HepG2 (cell line): ENCODE measurements at regions not wholly inside any gene's neighbourhood (a gene's known extent, or its start where the extent isn't known, plus 50 kb on each side); places are given as distances from the start of the nearest gene placed in this dataset.

Experiments
- ATAC-seq: fragments of 200-7000 bp; cut with Tn5 transposase; 3 replicates; pipeline ENCODE4 v1.9.1; 2020; ENCODE audit warnings: mild to moderate bottlenecking, moderate library complexity
- BruUV-seq: library from RNA; stranded (reverse); fragments of 400-500 nt; replicated peaks from 2 replicates; lab custom pipeline; 2021; lab: Mats Ljungman, UMichigan
- CTCF ChIA-PET: fragments of 300-600 bp; formaldehyde crosslinking; extraction: SDS; loops from one replicate; lab custom pipeline; 2021; ENCODE audit warnings: low total read pairs, inconsistent platforms, low intra/inter-chr PET ratio; lab: Yijun Ruan, JAX
- POLR2A ChIA-PET: fragments of 350-600 bp; sonication (Branson Sonifier 250); formaldehyde crosslinking; loops from one replicate; lab custom pipeline; 2020; ENCODE audit warnings: antibody characterized with exemption, inconsistent platforms; lab: Yijun Ruan, JAX
- DNase-seq: peaks from one replicate; pipeline ENCODE4 v3.0.0-alpha.2; 2015; ENCODE audit warnings: low spot score
- FAIRE-seq: peaks from 3 replicates; lab custom pipeline; 2011; peaks lifted over from hg19 to GRCh38; lab: Jason Lieb, UNC
- H2AFZ ChIP-seq: one replicate; pipeline ENCODE4 v1.6.1; 2011; ENCODE audit warnings: low read length, inconsistent platforms
- H3K27ac ChIP-seq: fragments of 300-600 bp; 3 replicates; pipeline ENCODE4 v1.8.0; 2011; ENCODE audit warnings: mixed run types, mild to moderate bottlenecking, mixed read lengths, low read length, inconsistent platforms; ENCODE audit not compliant: insufficient read depth; ENCODE audit errors: extremely low read length
- H3K27me3 ChIP-seq, 2 experiments: fragments of 200-600 bp in 1 of 2; 2 replicates in 1 of 2; 3 replicates in 1 of 2; pipeline versions ENCODE4 v1.6.0 to v1.8.0; 2011; ENCODE audit warnings: low read length in 2 of 2, mild to moderate bottlenecking in 2 of 2, moderate library complexity in 2 of 2, inconsistent platforms in 1 of 2; ENCODE audit not compliant: insufficient read depth in 2 of 2, control insufficient read depth in 1 of 2
- H3K36me3 ChIP-seq, 2 experiments: fragments of 200-600 bp in 1 of 2; replicated peaks in 1 of 2; 2 replicates in 1 of 2; 3 replicates in 1 of 2; pipeline versions ENCODE4 v1.5.1 to v1.8.0; 2011; ENCODE audit warnings: low read length in 2 of 2, inconsistent platforms in 1 of 2; ENCODE audit not compliant: insufficient read depth in 2 of 2, control insufficient read depth in 1 of 2
- H3K4me1 ChIP-seq: 2 replicates; pipeline ENCODE4 v1.5.1; 2012; ENCODE audit warnings: low read length, inconsistent platforms; ENCODE audit not compliant: insufficient read depth
- H3K4me2 ChIP-seq: 2 replicates; pipeline ENCODE4 v1.6.0; 2011; ENCODE audit warnings: low read depth, low read length, inconsistent platforms
- H3K4me3 ChIP-seq, 3 experiments: fragments of 200-600 bp in 1 of 3; sonication (generic), shearing (Covaris generic) in 1 of 3; replicated peaks in 1 of 3; 2 replicates each; pipeline ENCODE4 v1.5.1; 2011 to 2016; ENCODE audit warnings: low read length in 3 of 3, inconsistent platforms in 2 of 3, low read depth in 2 of 3, mild to moderate bottlenecking in 2 of 3, control low read depth in 1 of 3, mixed read lengths in 1 of 3; ENCODE audit not compliant: insufficient read depth in 1 of 3
- H3K79me2 ChIP-seq: one replicate; pipeline ENCODE4 v1.6.1; 2011; ENCODE audit warnings: low read length, inconsistent platforms; ENCODE audit not compliant: insufficient read depth
- H3K9ac ChIP-seq: 2 replicates; pipeline ENCODE4 v1.6.0; 2011; ENCODE audit warnings: mild to moderate bottlenecking, low read depth, low read length, inconsistent platforms; ENCODE audit not compliant: insufficient read depth
- H3K9me3 ChIP-seq: 2 replicates; pipeline ENCODE4 v1.5.1; 2012; ENCODE audit warnings: mild to moderate bottlenecking, low read length
- H4K20me1 ChIP-seq: 2 replicates; pipeline ENCODE4 v1.6.0; 2011; ENCODE audit warnings: inconsistent platforms, mild to moderate bottlenecking, low read length, moderate library complexity; ENCODE audit not compliant: insufficient read depth
- ATF7 ChIP-seq, 2 experiments: fragments of 450-650 bp in 1 of 2; sonication (generic) in 1 of 2; formaldehyde crosslinking in 1 of 2; IDR thresholded peaks; 2 replicates each; pipeline versions ENCODE4 v1.4.0 to v1.6.1; 2016 to 2020; ENCODE audit warnings: antibody characterized with exemption in 1 of 2, mild to moderate bottlenecking in 1 of 2, missing genetic modification reagents in 1 of 2
- CBX2 ChIP-seq, 2 experiments: fragments of 200-600 bp in 1 of 2; sonication (generic); formaldehyde crosslinking in 1 of 2; IDR thresholded peaks; 2 replicates each; pipeline versions ENCODE4 v1.7.0 to v1.8.1; 2018 to 2022; ENCODE audit warnings: low read depth in 2 of 2, low read length in 1 of 2, mild to moderate bottlenecking in 1 of 2, missing genetic modification reagents in 1 of 2
- CCDC6 ChIP-seq: sonication (generic); formaldehyde crosslinking; IDR thresholded peaks from 2 replicates; pipeline ENCODE4 v1.8.1; 2022; ENCODE audit warnings: mild to moderate bottlenecking, missing genetic modification reagents, moderate library complexity
- CENPT ChIP-seq: sonication (generic); formaldehyde crosslinking; IDR thresholded peaks from 2 replicates; pipeline ENCODE4 v1.8.0; 2022; ENCODE audit warnings: low read depth, mild to moderate bottlenecking, moderate library complexity, missing genetic modification reagents
- FOXA1 ChIP-seq, 2 experiments: fragments of 450-650 bp in 1 of 2; sonication (generic) in 1 of 2; formaldehyde crosslinking in 1 of 2; IDR thresholded peaks; 2 replicates each; pipeline versions ENCODE4 v1.4.0 to v1.6.1; 2016 to 2020; ENCODE audit warnings: missing genetic modification reagents in 1 of 2
- HIVEP1 ChIP-seq: sonication (generic); formaldehyde crosslinking; IDR thresholded peaks from 2 replicates; pipeline ENCODE4 v1.4.0; 2020; ENCODE audit warnings: mild to moderate bottlenecking, missing genetic modification reagents
- KLF12 ChIP-seq: sonication (generic); formaldehyde crosslinking; IDR thresholded peaks from 2 replicates; pipeline ENCODE4 v1.4.0; 2020; ENCODE audit warnings: missing genetic modification reagents, borderline replicate concordance
- MTF2 ChIP-seq: sonication (generic); formaldehyde crosslinking; IDR thresholded peaks from 2 replicates; pipeline ENCODE4 v1.5.0; 2020; ENCODE audit warnings: missing genetic modification reagents, borderline replicate concordance
- PHF21A ChIP-seq: sonication (generic); formaldehyde crosslinking; IDR thresholded peaks from 2 replicates; pipeline ENCODE4 v1.5.0; 2020; ENCODE audit warnings: mild to moderate bottlenecking, missing genetic modification reagents
- SKI ChIP-seq: fragments of 450-650 bp; IDR thresholded peaks from one replicate; pipeline ENCODE4 v1.6.1; 2018; ENCODE audit warnings: mild to moderate bottlenecking; ENCODE audit not compliant: partially characterized antibody
- SNAI1 ChIP-seq: sonication (generic); formaldehyde crosslinking; IDR thresholded peaks from 2 replicates; pipeline ENCODE4 v1.5.0; 2020; ENCODE audit warnings: mild to moderate bottlenecking, missing genetic modification reagents, borderline replicate concordance
- THYN1 ChIP-seq: sonication (generic); formaldehyde crosslinking; IDR thresholded peaks from 2 replicates; pipeline ENCODE4 v1.8.1; 2023; ENCODE audit warnings: low read depth, mild to moderate bottlenecking, moderate library complexity, missing genetic modification reagents, borderline replicate concordance
- ZFP36L1 ChIP-seq: sonication (generic); formaldehyde crosslinking; IDR thresholded peaks from 2 replicates; pipeline ENCODE4 v1.8.0; 2022; ENCODE audit warnings: mild to moderate bottlenecking, missing genetic modification reagents, moderate library complexity
- ZKSCAN8 ChIP-seq: IDR thresholded peaks from 2 replicates; pipeline ENCODE4 v1.6.1; 2016; ENCODE audit warnings: borderline replicate concordance, missing genetic modification reagents, missing compliant biosample characterization
- ZMYM3 ChIP-seq: sonication (generic); formaldehyde crosslinking; IDR thresholded peaks from 2 replicates; pipeline ENCODE4 v1.5.1; 2020; ENCODE audit warnings: mild to moderate bottlenecking, missing genetic modification reagents
- WGBS: methylation state at CpG from one replicate; pipeline ENCODE4 v1.1.6; 2017; ENCODE audit warnings: low lambda C conversion rate; 5-methylcytosine and 5-hydroxymethylcytosine counted together
- in situ Hi-C: cut with HindIII; loops from 2 replicates; pipeline ENCODE4 v1.10.0; 2017; ENCODE audit warnings: low pct_unique_long_range_greater_than_20kb; ENCODE audit not compliant: extremely low pct_ligation_motif_present
- intact Hi-C: fragments of 100-400 bp; cut with micrococcal nuclease; formaldehyde crosslinking; loops from one replicate; pipeline ENCODE4 v1.10.0; 2022; ENCODE audit not compliant: unreplicated experiment
- TF ChIP-seq, protein P1 (sequence below): sonication (generic); formaldehyde crosslinking; IDR thresholded peaks from 2 replicates; pipeline ENCODE4 v1.4.0; 2020; ENCODE audit warnings: missing genetic modification reagents
- TF ChIP-seq, protein P2 (sequence below): fragments of 450-650 bp; IDR thresholded peaks from 2 replicates; pipeline ENCODE4 v1.6.1; 2016

DNA sequence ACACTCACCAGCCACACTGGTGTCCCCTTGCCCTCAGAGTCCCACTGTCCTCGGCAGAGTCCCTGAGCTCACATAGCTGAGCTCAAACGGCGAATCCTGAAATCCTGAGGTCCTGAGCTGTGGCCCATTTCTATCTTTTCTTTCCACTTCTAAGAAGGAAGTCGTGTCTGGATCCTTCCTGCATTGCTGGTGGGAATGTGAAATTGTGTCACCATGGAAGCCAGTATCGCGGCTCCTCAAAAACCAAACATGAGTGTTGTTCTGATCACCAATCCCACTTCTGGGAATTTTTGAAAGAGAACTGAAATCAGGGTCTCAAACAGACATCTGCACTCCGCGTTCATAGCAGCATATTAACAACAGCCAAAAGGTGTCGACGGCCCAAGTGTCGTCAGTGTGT is 244.7 kb downstream of the EIPR1 start:
- intact Hi-C loops: no loop called here
- TF ChIP-seq THYN1 (CRISPR knock-in tag): no peak
- TF ChIP-seq CCDC6 (CRISPR knock-in tag): no peak
- TF ChIP-seq ATF7 (IDR thresholded peaks at IDR 0.05): no peak
- no peak for TF ChIP-seq ATF7 (CRISPR knock-in tag; IDR thresholded peaks at IDR 0.05)
- no peak for TF ChIP-seq CBX2 (IDR thresholded peaks at IDR 0.05; ENCODE audit: low read depth, low read length)
- TF ChIP-seq CBX2 (CRISPR knock-in tag; IDR thresholded peaks at IDR 0.05; ENCODE audit: low read depth): no peak
- TF ChIP-seq MTF2 (CRISPR knock-in tag): no peak
- no peak for TF ChIP-seq ZKSCAN8 (CRISPR knock-in tag)
- TF ChIP-seq, protein P1, sequence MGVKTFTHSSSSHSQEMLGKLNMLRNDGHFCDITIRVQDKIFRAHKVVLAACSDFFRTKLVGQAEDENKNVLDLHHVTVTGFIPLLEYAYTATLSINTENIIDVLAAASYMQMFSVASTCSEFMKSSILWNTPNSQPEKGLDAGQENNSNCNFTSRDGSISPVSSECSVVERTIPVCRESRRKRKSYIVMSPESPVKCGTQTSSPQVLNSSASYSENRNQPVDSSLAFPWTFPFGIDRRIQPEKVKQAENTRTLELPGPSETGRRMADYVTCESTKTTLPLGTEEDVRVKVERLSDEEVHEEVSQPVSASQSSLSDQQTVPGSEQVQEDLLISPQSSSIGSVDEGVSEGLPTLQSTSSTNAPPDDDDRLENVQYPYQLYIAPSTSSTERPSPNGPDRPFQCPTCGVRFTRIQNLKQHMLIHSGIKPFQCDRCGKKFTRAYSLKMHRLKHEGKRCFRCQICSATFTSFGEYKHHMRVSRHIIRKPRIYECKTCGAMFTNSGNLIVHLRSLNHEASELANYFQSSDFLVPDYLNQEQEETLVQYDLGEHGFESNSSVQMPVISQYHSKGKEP (CRISPR knock-in tag): no peak
- TF ChIP-seq ZMYM3 (CRISPR knock-in tag): no peak
- no peak for TF ChIP-seq KLF12 (CRISPR knock-in tag)
- TF ChIP-seq SNAI1: no peak
- TF ChIP-seq HIVEP1 (CRISPR knock-in tag): no peak
- TF ChIP-seq FOXA1 (IDR thresholded peaks at IDR 0.05): no peak
- TF ChIP-seq FOXA1 (CRISPR knock-in tag; IDR thresholded peaks at IDR 0.05): no peak
- TF ChIP-seq, protein P2, sequence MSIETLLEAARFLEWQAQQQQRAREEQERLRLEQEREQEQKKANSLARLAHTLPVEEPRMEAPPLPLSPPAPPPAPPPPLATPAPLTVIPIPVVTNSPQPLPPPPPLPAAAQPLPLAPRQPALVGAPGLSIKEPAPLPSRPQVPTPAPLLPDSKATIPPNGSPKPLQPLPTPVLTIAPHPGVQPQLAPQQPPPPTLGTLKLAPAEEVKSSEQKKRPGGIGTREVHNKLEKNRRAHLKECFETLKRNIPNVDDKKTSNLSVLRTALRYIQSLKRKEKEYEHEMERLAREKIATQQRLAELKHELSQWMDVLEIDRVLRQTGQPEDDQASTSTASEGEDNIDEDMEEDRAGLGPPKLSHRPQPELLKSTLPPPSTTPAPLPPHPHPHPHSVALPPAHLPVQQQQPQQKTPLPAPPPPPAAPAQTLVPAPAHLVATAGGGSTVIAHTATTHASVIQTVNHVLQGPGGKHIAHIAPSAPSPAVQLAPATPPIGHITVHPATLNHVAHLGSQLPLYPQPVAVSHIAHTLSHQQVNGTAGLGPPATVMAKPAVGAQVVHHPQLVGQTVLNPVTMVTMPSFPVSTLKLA: no peak
- no peak for TF ChIP-seq SKI
- no peak for TF ChIP-seq PHF21A (CRISPR knock-in tag)
- no peak for TF ChIP-seq ZFP36L1
- no peak for TF ChIP-seq CENPT
- Histone ChIP-seq H2AFZ (no peak overlapping the region), H3K27me3 (no peaks in the 10 kb centered on the region), H3K9ac (no peak overlapping the region), H3K4me1 (no peaks in the 10 kb centered on the region), H3K27ac (no peak overlapping the region), H4K20me1 (no peaks in the 10 kb centered on the region), H3K79me2 (no peaks in the 10 kb centered on the region), H3K9me3 (no peaks in the 10 kb centered on the region), H3K4me3 (no peak overlapping the region), H3K36me3 (no peaks in the 10 kb centered on the region), H3K4me2 (no peak overlapping the region)
- no peak for ATAC-seq
- in situ Hi-C loops: no loop called here
- no peak for DNase-seq
- WGBS: 73% methylated on average over 11 of the region's 11 CpGs
- no TSS peak for BruUV-seq
- POLR2A ChIA-PET: no interaction called here
- CTCF ChIA-PET: no interaction called here
- FAIRE-seq: no peak
